Smooth muscle cell (in vitro differentiated cells): ENCODE measurements at regions not wholly inside any gene's neighbourhood (a gene's known extent, or its start where the extent isn't known, plus 50 kb on each side); places are given as distances from the start of the nearest gene placed in this dataset.

Source experiments
- DNase-seq: peaks from one replicate; lab custom pipeline; 2025; ENCODE audit not compliant: unreplicated experiment; lab: John Stamatoyannopoulos, UW
- H2AFZ ChIP-seq: fragments of 200-600 bp; sonication (generic); 2 replicates; pipeline ENCODE4 v1.6.0; 2016; ENCODE audit warnings: antibody characterized with exemption, low read depth, mild to moderate bottlenecking
- H3F3A ChIP-seq: fragments of 200-600 bp; sonication (generic); 2 replicates; pipeline ENCODE4 v1.6.0; 2017; ENCODE audit warnings: antibody characterized with exemption, low read depth
- H3K27ac ChIP-seq: fragments of 200-600 bp; sonication (generic); 2 replicates; pipeline ENCODE4 v1.5.1; 2016; ENCODE audit warnings: low read depth, mild to moderate bottlenecking
- H3K27me3 ChIP-seq: fragments of 200-600 bp; sonication (generic); 2 replicates; pipeline ENCODE4 v1.6.1; 2016; ENCODE audit warnings: low read depth, mild to moderate bottlenecking
- H3K36me3 ChIP-seq: fragments of 200-600 bp; sonication (generic); 2 replicates; pipeline ENCODE4 v1.5.1; 2016; ENCODE audit warnings: low read depth
- H3K4me1 ChIP-seq: fragments of 200-600 bp; sonication (generic); 2 replicates; pipeline ENCODE4 v1.5.1; 2016; ENCODE audit warnings: low read depth
- H3K4me2 ChIP-seq: fragments of 200-600 bp; sonication (generic); 2 replicates; pipeline ENCODE4 v1.6.0; 2016; ENCODE audit warnings: mild to moderate bottlenecking
- H3K4me3 ChIP-seq: fragments of 200-600 bp; sonication (generic); 2 replicates; pipeline ENCODE4 v1.5.1; 2016; ENCODE audit warnings: mild to moderate bottlenecking
- H3K79me2 ChIP-seq: fragments of 200-600 bp; sonication (generic); 2 replicates; pipeline ENCODE4 v1.6.0; 2016; ENCODE audit warnings: low read depth, mild to moderate bottlenecking
- H3K9ac ChIP-seq: fragments of 200-600 bp; sonication (generic); 2 replicates; pipeline ENCODE4 v1.6.0; 2016; ENCODE audit warnings: low read depth
- H3K9me3 ChIP-seq: fragments of 200-600 bp; sonication (generic); replicated peaks from 2 replicates; pipeline ENCODE4 v1.5.1; 2016; ENCODE audit warnings: low read depth
- H4K20me1 ChIP-seq: fragments of 200-600 bp; sonication (generic); 2 replicates; pipeline ENCODE4 v1.6.0; 2016; ENCODE audit warnings: low read depth
- CTCF ChIP-seq: fragments of 200-600 bp; sonication (generic); IDR thresholded peaks from 2 replicates; pipeline ENCODE4 v1.5.1; 2017; ENCODE audit warnings: borderline replicate concordance, mild to moderate bottlenecking, antibody characterized with exemption; ENCODE audit not compliant: insufficient read depth, poor library complexity, severe bottlenecking
- WGBS: methylation state at CpG from one replicate; pipeline ENCODE4 v1.1.7; 2016; ENCODE audit warnings: low lambda C conversion rate; 5-methylcytosine and 5-hydroxymethylcytosine counted together

DNA sequence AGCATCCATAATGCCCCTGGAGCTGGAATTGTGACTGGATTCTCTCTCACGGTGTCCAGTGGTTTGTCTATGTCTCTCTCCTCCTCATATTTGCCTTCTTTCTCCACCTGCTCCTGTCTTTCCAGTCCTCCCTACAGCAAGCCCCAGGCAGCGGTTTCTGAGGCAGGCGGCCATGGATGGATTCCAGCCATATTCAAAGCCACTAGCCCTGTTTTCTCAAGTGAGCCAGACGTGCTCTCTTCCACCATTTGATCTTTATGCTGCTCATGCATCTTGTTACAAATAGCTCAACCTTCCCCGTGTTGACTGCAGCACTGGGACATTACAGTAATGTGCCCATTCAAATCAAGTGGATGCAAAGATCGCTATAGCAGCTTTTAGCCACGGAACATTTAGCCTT lies 387.2 kb upstream of the PODXL start:
- WGBS: 87% methylated on average over 7 of the region's 7 CpGs
- no peak for DNase-seq
- H3K9ac ChIP-seq: no peak overlapping the region
- peaks cover 6% of the 10 kb centered on the region for H3K4me1 ChIP-seq
- no peaks in the 10 kb centered on the region for H4K20me1 ChIP-seq
- no peaks in the 10 kb centered on the region for H3F3A ChIP-seq
- no peaks in the 10 kb centered on the region for H3K79me2 ChIP-seq
- no peak overlapping the region for H2AFZ ChIP-seq
- peaks cover 12% of the 10 kb centered on the region for H3K27me3 ChIP-seq
- H3K4me2 ChIP-seq: no peak overlapping the region
- no peak overlapping the region for H3K4me3 ChIP-seq
- TF ChIP-seq CTCF: no peak
- H3K36me3 ChIP-seq: no peaks in the 10 kb centered on the region
- no peak overlapping the region for H3K27ac ChIP-seq
- H3K9me3 ChIP-seq: no peaks in the 10 kb centered on the region

DNA sequence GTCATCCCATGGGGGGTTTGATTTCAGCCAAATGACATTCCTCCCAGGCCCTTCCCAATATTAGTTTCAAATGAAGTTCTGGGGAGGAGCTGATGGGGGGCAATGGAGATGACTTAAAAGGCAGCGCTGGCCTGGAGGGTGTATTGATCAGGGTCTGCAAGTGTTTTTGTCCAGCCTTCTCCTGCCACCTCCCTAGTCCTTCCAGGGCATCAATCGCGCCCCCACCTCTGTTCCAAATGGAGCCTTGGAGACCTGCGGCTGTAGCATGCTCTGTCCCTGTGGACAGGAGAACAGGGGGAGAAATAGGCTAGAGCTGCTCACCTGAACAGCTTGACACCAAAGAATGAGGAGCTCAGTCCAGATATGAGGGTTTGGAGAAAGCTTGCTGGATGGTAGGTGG lies 386.8 kb upstream of the PODXL start:
- 86% methylated on average over 4 of the region's 4 CpGs for WGBS

GRCh38 chr7:131942287-131943150 lies 386.1 kb upstream of the PODXL start:
- Histone ChIP-seq H3K36me3 (no peaks in the 10 kb centered on the region), H2AFZ (no peak overlapping the region), H3K9ac (no peak overlapping the region), H3K27me3 (peaks cover 12% of the 10 kb centered on the region), H3K27ac (no peak overlapping the region), H4K20me1 (no peaks in the 10 kb centered on the region), H3K9me3 (no peaks in the 10 kb centered on the region), H3K4me1 (no peaks in the 10 kb centered on the region), H3K79me2 (no peaks in the 10 kb centered on the region), H3F3A (no peaks in the 10 kb centered on the region), H3K4me2 (no peak overlapping the region), H3K4me3 (no peak overlapping the region)
- DNase-seq: no peak
- WGBS: 89% methylated on average over 11 of the region's 11 CpGs
- no peak for TF ChIP-seq CTCF

More for the DNA sequence above, 386.8 kb upstream of the PODXL start:
- Histone ChIP-seq H3K4me3 (no peak overlapping the region), H3K79me2 (no peaks in the 10 kb centered on the region), H3K9ac (no peak overlapping the region), H3K27me3 (peaks cover 12% of the 10 kb centered on the region), H3F3A (no peaks in the 10 kb centered on the region), H3K4me2 (no peak overlapping the region), H3K9me3 (no peaks in the 10 kb centered on the region), H4K20me1 (no peaks in the 10 kb centered on the region), H3K36me3 (no peaks in the 10 kb centered on the region), H2AFZ (no peak overlapping the region), H3K4me1 (peaks cover 1% of the 10 kb centered on the region), H3K27ac (no peak overlapping the region)
- TF ChIP-seq CTCF: no peak
- no peak for DNase-seq

GRCh38 chr7:131941291-131941690 lies 384.9 kb upstream of the PODXL start:
- no peak for TF ChIP-seq CTCF

More at GRCh38 chr7:131941291-131941690, 384.9 kb upstream of the PODXL start:
- Histone ChIP-seq H3K9ac (no peak overlapping the region), H2AFZ (no peak overlapping the region), H3K4me1 (no peaks in the 10 kb centered on the region), H3K27me3 (peaks cover 12% of the 10 kb centered on the region), H3K36me3 (no peaks in the 10 kb centered on the region), H3K27ac (no peak overlapping the region), H3K4me2 (no peak overlapping the region), H4K20me1 (no peaks in the 10 kb centered on the region), H3K4me3 (no peak overlapping the region), H3K9me3 (no peaks in the 10 kb centered on the region), H3F3A (no peaks in the 10 kb centered on the region), H3K79me2 (no peaks in the 10 kb centered on the region)
- WGBS: 82% methylated on average over 1 of the region's 1 CpG
- no peak for DNase-seq
